BJ (cell line): ENCODE measurements at regions not wholly inside any gene's neighbourhood (a gene's known extent, or its start where the extent isn't known, plus 50 kb on each side); places are given as distances from the start of the nearest gene placed in this dataset.

Source experiments
- CTCF ChIA-PET: fragments of 350-600 bp; formaldehyde crosslinking; extraction: SDS; loops from one replicate; lab custom pipeline; 2021; ENCODE audit warnings: antibody characterized with exemption, inconsistent platforms; lab: Yijun Ruan, JAX
- POLR2A ChIA-PET: fragments of 300-600 bp; sonication (Branson Sonifier 250); formaldehyde crosslinking; extraction: SDS; loops from one replicate; lab custom pipeline; 2021; ENCODE audit warnings: antibody characterized with exemption; lab: Charles Lee
- DNase-seq: peaks from one replicate; pipeline ENCODE4 v3.0.0-alpha.2; 2011; ENCODE audit warnings: low read depth
- H3K27me3 ChIP-seq: 2 replicates; pipeline ENCODE4 v1.6.0; 2011; ENCODE audit warnings: low read length; ENCODE audit not compliant: control insufficient read depth, insufficient read depth
- H3K36me3 ChIP-seq: 2 replicates; pipeline ENCODE4 v1.5.1; 2011; ENCODE audit warnings: low read length; ENCODE audit not compliant: control insufficient read depth, insufficient read depth
- H3K4me3 ChIP-seq: 2 replicates; pipeline ENCODE4 v1.5.1; 2011; ENCODE audit warnings: low read depth, mild to moderate bottlenecking, control low read depth, low read length
- TF ChIP-seq, protein P1 (sequence below): IDR thresholded peaks from 2 replicates; pipeline ENCODE4 v1.5.1; 2011; ENCODE audit warnings: low read depth, mild to moderate bottlenecking, control low read depth, inconsistent platforms, low read length, moderate library complexity; ENCODE audit not compliant: insufficient read depth

DNA sequence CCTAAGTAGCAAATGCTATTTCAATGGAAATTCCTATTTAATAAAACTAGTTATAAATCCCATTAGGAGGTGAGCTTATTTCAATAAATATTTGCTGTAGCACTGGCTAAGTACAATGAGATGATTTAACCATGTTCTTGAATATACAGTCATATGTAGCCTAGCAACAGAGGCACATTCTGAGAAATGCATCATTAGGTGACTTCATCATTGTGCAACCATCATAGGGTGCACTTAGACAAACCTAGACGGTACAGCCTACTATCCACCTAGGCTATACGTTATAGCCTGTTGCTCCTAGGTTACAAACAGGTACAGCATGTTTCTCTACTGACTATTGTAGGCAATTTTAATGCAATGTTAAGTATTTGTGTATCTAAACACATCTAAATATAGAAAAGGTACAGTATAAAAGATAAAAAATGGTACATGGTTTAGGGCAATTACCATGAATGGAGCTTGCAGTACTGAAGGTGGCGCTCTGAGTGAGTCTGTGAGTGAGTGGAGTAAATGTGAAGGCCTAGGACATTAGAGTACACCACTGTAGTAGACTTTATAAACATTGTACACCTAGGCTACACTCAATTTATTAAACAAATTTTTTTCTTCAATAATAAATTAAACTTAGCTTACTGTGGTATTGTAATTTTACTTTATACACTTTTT lies 350.1 kb downstream of the CASP12 start:
- TF ChIP-seq, protein P1, sequence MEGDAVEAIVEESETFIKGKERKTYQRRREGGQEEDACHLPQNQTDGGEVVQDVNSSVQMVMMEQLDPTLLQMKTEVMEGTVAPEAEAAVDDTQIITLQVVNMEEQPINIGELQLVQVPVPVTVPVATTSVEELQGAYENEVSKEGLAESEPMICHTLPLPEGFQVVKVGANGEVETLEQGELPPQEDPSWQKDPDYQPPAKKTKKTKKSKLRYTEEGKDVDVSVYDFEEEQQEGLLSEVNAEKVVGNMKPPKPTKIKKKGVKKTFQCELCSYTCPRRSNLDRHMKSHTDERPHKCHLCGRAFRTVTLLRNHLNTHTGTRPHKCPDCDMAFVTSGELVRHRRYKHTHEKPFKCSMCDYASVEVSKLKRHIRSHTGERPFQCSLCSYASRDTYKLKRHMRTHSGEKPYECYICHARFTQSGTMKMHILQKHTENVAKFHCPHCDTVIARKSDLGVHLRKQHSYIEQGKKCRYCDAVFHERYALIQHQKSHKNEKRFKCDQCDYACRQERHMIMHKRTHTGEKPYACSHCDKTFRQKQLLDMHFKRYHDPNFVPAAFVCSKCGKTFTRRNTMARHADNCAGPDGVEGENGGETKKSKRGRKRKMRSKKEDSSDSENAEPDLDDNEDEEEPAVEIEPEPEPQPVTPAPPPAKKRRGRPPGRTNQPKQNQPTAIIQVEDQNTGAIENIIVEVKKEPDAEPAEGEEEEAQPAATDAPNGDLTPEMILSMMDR: no peak
- POLR2A ChIA-PET: no interaction called here
- Histone ChIP-seq H3K27me3 (no peaks in the 10 kb centered on the region), H3K36me3 (no peaks in the 10 kb centered on the region), H3K4me3 (no peak overlapping the region)
- DNase-seq: no peak
- CTCF ChIA-PET: interaction anchor here (0.6 kb wide), 1 partner anchor 997 kb away, joined by 3 read pairs; no protein-coding TSS in a partner anchor

- Histone ChIP-seq H3K36me3 (no peaks in the 10 kb centered on the region), H3K4me3 (no peak overlapping the region), H3K27me3 (no peaks in the 10 kb centered on the region)
- TF ChIP-seq, protein P1: no peak
- no peak for DNase-seq
- ChIA-PET POLR2A (no interaction called here), CTCF (no interaction called here)
Measured at GRCh38 chr11:104546501-104546900, 351.8 kb downstream of the CASP12 start.

- H3K36me3 ChIP-seq: no peaks in the 10 kb centered on the region
- POLR2A ChIA-PET: no interaction called here
- TF ChIP-seq, protein P1: no peak
- H3K4me3 ChIP-seq: no peak overlapping the region
- H3K27me3 ChIP-seq: no peaks in the 10 kb centered on the region
- CTCF ChIA-PET: no interaction called here
- DNase-seq: no peak
Measured at GRCh38 chr11:104541701-104542100, 356.6 kb downstream of the CASP12 start.

DNA sequence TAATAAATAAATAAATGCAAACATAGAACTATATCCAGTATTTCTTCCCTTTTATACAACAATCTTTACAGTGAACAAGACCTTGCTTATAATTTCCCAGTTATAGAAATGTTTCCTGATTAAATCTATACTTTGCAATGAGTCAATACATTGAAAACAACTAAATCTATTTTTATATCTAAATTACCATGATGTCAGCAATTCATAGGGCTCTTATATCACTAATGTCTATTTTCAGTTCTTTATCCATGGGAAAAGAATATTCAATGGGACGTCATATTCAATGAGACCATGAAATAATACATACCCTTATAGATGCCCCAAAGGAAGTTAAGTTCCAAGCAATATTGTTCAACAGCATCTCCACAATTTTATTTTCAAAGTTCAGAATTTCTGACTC lies 359.9 kb downstream of the CASP12 start:
- H3K36me3 ChIP-seq: no peaks in the 10 kb centered on the region
- no peaks in the 10 kb centered on the region for H3K27me3 ChIP-seq
- TF ChIP-seq, protein P1: no peak
- ChIA-PET CTCF (no interaction called here), POLR2A (no interaction called here)
- no peak overlapping the region for H3K4me3 ChIP-seq
- no peak for DNase-seq

DNA sequence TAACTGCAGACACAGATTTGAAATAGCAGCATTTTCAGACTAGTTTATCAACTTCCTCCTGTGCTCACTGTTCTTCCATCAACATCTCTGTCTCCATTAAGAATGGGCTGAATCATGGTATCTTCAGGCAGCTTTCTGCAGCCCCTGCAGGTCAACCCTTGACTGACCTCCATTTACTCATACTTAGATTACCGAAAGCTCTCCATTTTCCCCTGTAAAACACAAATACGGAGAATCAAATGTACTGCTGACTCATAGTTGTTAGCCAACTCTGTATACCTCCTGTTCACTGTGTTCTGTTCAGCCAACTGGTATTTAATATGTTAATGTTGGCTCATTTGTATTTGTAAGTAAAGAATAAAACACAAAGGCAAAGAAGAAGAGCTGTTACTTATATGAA lies 364.0 kb downstream of the CASP12 start:
- ChIA-PET CTCF (no interaction called here), POLR2A (no interaction called here)
- no peak for DNase-seq
- Histone ChIP-seq H3K4me3 (no peak overlapping the region), H3K36me3 (no peaks in the 10 kb centered on the region), H3K27me3 (no peaks in the 10 kb centered on the region)
- TF ChIP-seq, protein P1: no peak
